ENCODE measurements at regions not wholly inside any gene's neighbourhood (a gene's known extent, or its start where the extent isn't known, plus 50 kb on each side); places are given as distances from the start of the nearest gene placed in this dataset.

GRCh38 chr7:94324380-94325121 is 70.1 kb upstream of the COL1A2 start:
- DNase-seq: no peak
- Mint-ChIP-seq H3K27ac (ENCODE audit: unreplicated experiment) (no peak overlapping the region), H3K36me3 (ENCODE audit: insufficient read depth, unreplicated experiment) (no peaks in the 10 kb centered on the region)

GRCh38 chr7:94325122-94325475 is 69.6 kb upstream of the COL1A2 start:
- Mint-ChIP-seq H3K9me3 (ENCODE audit: low read depth, unreplicated experiment) (no peaks in the 10 kb centered on the region), H3K27ac (ENCODE audit: unreplicated experiment) (no peak overlapping the region), H3K36me3 (ENCODE audit: insufficient read depth, unreplicated experiment) (no peaks in the 10 kb centered on the region), H3K4me3 (ENCODE audit: low read depth, unreplicated experiment) (no peak overlapping the region), H3K4me1 (ENCODE audit: low read depth, unreplicated experiment) (no peaks in the 10 kb centered on the region), H3K27me3 (ENCODE audit: unreplicated experiment) (no peaks in the 10 kb centered on the region)
- intact Hi-C loops (cut with micrococcal nuclease; ENCODE audit: unreplicated experiment): no loop called here
- TF ChIP-seq, protein P1, sequence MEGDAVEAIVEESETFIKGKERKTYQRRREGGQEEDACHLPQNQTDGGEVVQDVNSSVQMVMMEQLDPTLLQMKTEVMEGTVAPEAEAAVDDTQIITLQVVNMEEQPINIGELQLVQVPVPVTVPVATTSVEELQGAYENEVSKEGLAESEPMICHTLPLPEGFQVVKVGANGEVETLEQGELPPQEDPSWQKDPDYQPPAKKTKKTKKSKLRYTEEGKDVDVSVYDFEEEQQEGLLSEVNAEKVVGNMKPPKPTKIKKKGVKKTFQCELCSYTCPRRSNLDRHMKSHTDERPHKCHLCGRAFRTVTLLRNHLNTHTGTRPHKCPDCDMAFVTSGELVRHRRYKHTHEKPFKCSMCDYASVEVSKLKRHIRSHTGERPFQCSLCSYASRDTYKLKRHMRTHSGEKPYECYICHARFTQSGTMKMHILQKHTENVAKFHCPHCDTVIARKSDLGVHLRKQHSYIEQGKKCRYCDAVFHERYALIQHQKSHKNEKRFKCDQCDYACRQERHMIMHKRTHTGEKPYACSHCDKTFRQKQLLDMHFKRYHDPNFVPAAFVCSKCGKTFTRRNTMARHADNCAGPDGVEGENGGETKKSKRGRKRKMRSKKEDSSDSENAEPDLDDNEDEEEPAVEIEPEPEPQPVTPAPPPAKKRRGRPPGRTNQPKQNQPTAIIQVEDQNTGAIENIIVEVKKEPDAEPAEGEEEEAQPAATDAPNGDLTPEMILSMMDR (IDR thresholded peaks at IDR 0.05; ENCODE audit: unreplicated experiment): no peak
- DNase-seq: no peak
- no TSS peak for BruUV-seq (replicated peaks)
- CTCF ChIA-PET: no interaction called here

More at GRCh38 chr7:94324380-94325121, 70.1 kb upstream of the COL1A2 start:
- CTCF ChIA-PET: interaction anchor here (0.7 kb wide), 1 partner anchor 1040 kb away, joined by 4 read pairs; no protein-coding TSS in a partner anchor
- intact Hi-C loops (cut with micrococcal nuclease; ENCODE audit: unreplicated experiment): no loop called here
- Mint-ChIP-seq H3K9me3 (ENCODE audit: low read depth, unreplicated experiment) (no peaks in the 10 kb centered on the region), H3K27me3 (ENCODE audit: unreplicated experiment) (no peaks in the 10 kb centered on the region), H3K4me3 (ENCODE audit: low read depth, unreplicated experiment) (no peak overlapping the region), H3K4me1 (ENCODE audit: low read depth, unreplicated experiment) (no peaks in the 10 kb centered on the region)
- TF ChIP-seq, protein P1 (IDR thresholded peaks at IDR 0.05; ENCODE audit: unreplicated experiment): no peak
- BruUV-seq (replicated peaks): no TSS peak

- DNase-seq: no peak
- Mint-ChIP-seq H3K27me3 (ENCODE audit: unreplicated experiment) (no peaks in the 10 kb centered on the region), H3K9me3 (ENCODE audit: low read depth, unreplicated experiment) (no peaks in the 10 kb centered on the region), H3K36me3 (ENCODE audit: insufficient read depth, unreplicated experiment) (no peaks in the 10 kb centered on the region), H3K27ac (ENCODE audit: unreplicated experiment) (no peak overlapping the region), H3K4me3 (ENCODE audit: low read depth, unreplicated experiment) (no peak overlapping the region), H3K4me1 (ENCODE audit: low read depth, unreplicated experiment) (no peaks in the 10 kb centered on the region)
- no TSS peak for BruUV-seq (replicated peaks)
- CTCF ChIA-PET: no interaction called here
- intact Hi-C loops (cut with micrococcal nuclease; ENCODE audit: unreplicated experiment): no loop called here
- TF ChIP-seq, protein P1 (IDR thresholded peaks at IDR 0.05; ENCODE audit: unreplicated experiment): no peak
Observed at GRCh38 chr7:94330269-94331020, 64.2 kb upstream of the COL1A2 start.

- H3K27ac Mint-ChIP-seq (ENCODE audit: unreplicated experiment): no peak overlapping the region
- CTCF ChIA-PET: no interaction called here
- no peak for DNase-seq
- H3K9me3 Mint-ChIP-seq (ENCODE audit: low read depth, unreplicated experiment): no peaks in the 10 kb centered on the region
- H3K36me3 Mint-ChIP-seq (ENCODE audit: insufficient read depth, unreplicated experiment): no peaks in the 10 kb centered on the region
- TF ChIP-seq, protein P1 (IDR thresholded peaks at IDR 0.05; ENCODE audit: unreplicated experiment): no peak
- intact Hi-C loops (cut with micrococcal nuclease; ENCODE audit: unreplicated experiment): no loop called here
- no peaks in the 10 kb centered on the region for H3K4me1 Mint-ChIP-seq (ENCODE audit: low read depth, unreplicated experiment)
- no peak overlapping the region for H3K4me3 Mint-ChIP-seq (ENCODE audit: low read depth, unreplicated experiment)
- BruUV-seq (replicated peaks): no TSS peak
- H3K27me3 Mint-ChIP-seq (ENCODE audit: unreplicated experiment): no peaks in the 10 kb centered on the region
Observed at GRCh38 chr7:94332571-94332970, 62.1 kb upstream of the COL1A2 start.

Measured in Calu3 (cell line).